ENCODE measurements at regions not wholly inside any gene's neighbourhood (a gene's known extent, or its start where the extent isn't known, plus 50 kb on each side); places are given as distances from the start of the nearest gene placed in this dataset.

DNA sequence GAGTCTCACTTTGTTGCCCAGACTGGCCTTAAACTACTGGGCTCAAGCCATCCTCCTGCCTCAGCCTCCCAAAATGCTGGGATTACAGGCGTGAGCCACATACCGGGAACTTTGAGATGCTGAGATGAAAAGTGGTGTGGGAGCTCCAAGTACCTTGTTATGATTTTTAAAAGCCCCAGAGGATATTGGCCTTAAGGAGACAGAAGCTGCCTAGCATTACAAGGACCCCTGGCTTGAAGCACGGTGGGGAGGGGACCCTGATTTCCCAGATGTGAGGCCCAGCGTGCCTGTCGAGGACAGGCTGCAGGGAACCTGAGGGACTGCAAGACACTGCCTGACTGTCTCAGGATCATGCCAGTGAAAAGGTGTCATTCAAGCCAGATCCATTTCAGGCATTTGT lies 75.3 kb upstream of the TIAM2 start:
- no peak overlapping the region for H3K4me3 ChIP-seq
- no peak overlapping the region for H3K27ac ChIP-seq
- no peak for DNase-seq (ENCODE audit: low spot score in 2 of 2)
- no peaks in the 10 kb centered on the region for H3K36me3 ChIP-seq
- H3K9me3 ChIP-seq: no peaks in the 10 kb centered on the region
- TF ChIP-seq POLR2A (IDR thresholded peaks at IDR 0.05): no peak
- TF ChIP-seq, protein P1, sequence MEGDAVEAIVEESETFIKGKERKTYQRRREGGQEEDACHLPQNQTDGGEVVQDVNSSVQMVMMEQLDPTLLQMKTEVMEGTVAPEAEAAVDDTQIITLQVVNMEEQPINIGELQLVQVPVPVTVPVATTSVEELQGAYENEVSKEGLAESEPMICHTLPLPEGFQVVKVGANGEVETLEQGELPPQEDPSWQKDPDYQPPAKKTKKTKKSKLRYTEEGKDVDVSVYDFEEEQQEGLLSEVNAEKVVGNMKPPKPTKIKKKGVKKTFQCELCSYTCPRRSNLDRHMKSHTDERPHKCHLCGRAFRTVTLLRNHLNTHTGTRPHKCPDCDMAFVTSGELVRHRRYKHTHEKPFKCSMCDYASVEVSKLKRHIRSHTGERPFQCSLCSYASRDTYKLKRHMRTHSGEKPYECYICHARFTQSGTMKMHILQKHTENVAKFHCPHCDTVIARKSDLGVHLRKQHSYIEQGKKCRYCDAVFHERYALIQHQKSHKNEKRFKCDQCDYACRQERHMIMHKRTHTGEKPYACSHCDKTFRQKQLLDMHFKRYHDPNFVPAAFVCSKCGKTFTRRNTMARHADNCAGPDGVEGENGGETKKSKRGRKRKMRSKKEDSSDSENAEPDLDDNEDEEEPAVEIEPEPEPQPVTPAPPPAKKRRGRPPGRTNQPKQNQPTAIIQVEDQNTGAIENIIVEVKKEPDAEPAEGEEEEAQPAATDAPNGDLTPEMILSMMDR (IDR thresholded peaks at IDR 0.05): no peak
- TF ChIP-seq POLR2AphosphoS5 (IDR thresholded peaks at IDR 0.05): no peak
- intact Hi-C loops (cut with DNase I; ENCODE audit: low total_unique reads): loop anchor here (5.0 kb wide), 1 partner anchor 1652 kb away; no protein-coding TSS in a partner anchor
- H3K4me1 ChIP-seq: no peaks in the 10 kb centered on the region
- H3K27me3 ChIP-seq: no peaks in the 10 kb centered on the region

DNA sequence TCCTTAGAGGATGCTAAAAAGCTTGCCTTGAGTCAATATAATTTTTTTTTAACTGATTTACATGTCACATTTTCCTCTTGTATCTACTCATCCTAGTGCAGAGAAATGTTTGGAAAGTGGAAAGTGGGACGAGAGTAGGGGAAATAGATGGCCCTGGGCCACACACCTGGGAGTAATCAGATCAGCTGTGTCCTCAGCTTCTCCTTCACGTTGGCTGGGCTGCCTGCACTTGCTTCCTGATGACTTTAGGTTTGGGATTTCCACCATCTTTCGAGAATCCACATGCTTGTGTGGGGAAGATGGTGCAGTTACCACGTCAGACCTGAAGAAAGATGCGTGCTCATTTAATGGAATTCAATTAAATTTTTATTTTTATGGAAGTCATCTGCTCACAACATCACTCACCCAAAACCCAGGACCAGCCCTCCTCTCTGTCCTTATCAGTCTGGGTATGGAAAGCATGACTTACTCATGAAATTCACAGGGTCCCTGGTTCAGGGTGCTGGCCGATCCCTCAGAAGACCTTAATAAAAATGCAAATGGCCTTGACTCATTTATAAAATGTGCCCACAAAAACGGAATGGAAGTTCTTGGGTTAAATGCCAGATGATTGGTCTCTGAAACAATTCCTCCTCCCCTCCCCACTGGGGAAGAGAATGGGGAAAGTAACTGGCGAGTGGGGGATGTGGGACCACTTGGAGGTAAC lies 74.5 kb upstream of the TIAM2 start:
- intact Hi-C loops (cut with DNase I; ENCODE audit: low total_unique reads): no loop called here
- H3K27ac ChIP-seq: no peak overlapping the region
- no peak for DNase-seq (ENCODE audit: low spot score in 2 of 2)
- TF ChIP-seq, protein P1 (IDR thresholded peaks at IDR 0.05): no peak
- TF ChIP-seq POLR2AphosphoS5 (IDR thresholded peaks at IDR 0.05) (no peak), POLR2A (IDR thresholded peaks at IDR 0.05) (no peak)
- H3K36me3 ChIP-seq: no peaks in the 10 kb centered on the region
- H3K4me1 ChIP-seq: no peaks in the 10 kb centered on the region
- H3K9me3 ChIP-seq: no peaks in the 10 kb centered on the region
- no peak overlapping the region for H3K4me3 ChIP-seq
- no peaks in the 10 kb centered on the region for H3K27me3 ChIP-seq

DNA sequence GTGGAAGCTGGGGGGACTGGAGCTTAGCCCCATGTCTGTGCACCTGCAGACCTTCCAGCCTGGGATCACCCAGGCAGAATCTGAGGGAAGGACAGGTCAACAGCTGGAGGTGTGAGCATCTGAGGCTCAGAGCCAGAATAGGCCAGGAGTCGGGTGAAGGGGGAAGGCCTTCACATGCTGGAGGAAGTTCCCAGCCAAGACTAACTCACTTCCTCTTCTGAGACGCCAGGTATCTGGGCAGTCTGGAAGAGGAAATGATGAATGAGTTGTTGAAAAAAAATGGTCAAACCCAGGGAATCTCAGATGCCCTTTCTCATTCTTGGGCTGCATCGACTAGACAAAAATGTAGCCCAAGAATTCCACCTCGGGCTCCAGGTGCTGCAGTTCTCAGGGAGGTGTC lies 73.6 kb upstream of the TIAM2 start:
- intact Hi-C loops (cut with DNase I; ENCODE audit: low total_unique reads): no loop called here
- TF ChIP-seq, protein P1 (IDR thresholded peaks at IDR 0.05): no peak
- TF ChIP-seq POLR2A (IDR thresholded peaks at IDR 0.05) (no peak), POLR2AphosphoS5 (IDR thresholded peaks at IDR 0.05) (no peak)
- DNase-seq (ENCODE audit: low spot score in 2 of 2): no peak
- Histone ChIP-seq H3K9me3 (no peaks in the 10 kb centered on the region), H3K4me1 (no peaks in the 10 kb centered on the region), H3K27ac (no peak overlapping the region), H3K36me3 (no peaks in the 10 kb centered on the region), H3K4me3 (no peak overlapping the region), H3K27me3 (no peaks in the 10 kb centered on the region)

DNA sequence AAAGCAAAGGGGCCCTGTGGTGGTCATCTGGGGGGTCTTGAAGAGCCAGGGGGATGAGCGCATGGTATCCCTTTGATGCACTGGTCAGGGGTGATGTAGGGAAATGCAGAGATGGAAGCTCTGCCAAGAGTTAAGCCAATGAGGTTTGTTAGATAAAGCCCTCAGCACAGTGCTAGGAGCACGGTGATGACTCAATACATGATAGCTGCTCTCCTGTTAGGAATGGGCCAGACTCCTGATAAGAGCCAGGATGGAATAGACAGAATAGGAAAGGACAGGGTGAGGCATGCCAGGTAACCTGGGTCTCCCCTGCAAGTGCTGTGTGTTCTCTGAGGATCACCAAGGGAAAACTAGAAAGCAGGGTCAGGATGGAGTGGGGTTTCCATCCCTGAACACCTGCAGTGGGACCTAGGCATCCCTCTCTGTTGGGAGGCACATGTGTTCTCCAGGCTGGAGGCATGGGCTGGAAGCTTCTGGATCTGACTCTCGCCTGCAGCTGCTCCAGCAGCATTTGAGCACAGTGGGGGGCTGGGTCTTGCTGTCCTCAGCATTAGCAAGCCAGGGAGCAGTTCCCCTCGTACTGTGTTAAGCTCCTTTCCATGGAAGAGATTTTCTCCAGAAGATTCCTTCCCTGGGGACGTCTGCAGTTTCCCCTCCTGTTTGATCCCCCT lies 71.8 kb upstream of the TIAM2 start:
- no peaks in the 10 kb centered on the region for H3K36me3 ChIP-seq
- no peak for TF ChIP-seq POLR2A (IDR thresholded peaks at IDR 0.05)
- no peak for TF ChIP-seq POLR2AphosphoS5 (IDR thresholded peaks at IDR 0.05)
- TF ChIP-seq, protein P1 (IDR thresholded peaks at IDR 0.05): no peak
- intact Hi-C loops (cut with DNase I; ENCODE audit: low total_unique reads): no loop called here
- H3K27ac ChIP-seq: no peak overlapping the region
- no peaks in the 10 kb centered on the region for H3K4me1 ChIP-seq
- DNase-seq (ENCODE audit: low spot score in 2 of 2): no peak
- no peaks in the 10 kb centered on the region for H3K27me3 ChIP-seq
- H3K9me3 ChIP-seq: no peaks in the 10 kb centered on the region
- H3K4me3 ChIP-seq: no peak overlapping the region

DNA sequence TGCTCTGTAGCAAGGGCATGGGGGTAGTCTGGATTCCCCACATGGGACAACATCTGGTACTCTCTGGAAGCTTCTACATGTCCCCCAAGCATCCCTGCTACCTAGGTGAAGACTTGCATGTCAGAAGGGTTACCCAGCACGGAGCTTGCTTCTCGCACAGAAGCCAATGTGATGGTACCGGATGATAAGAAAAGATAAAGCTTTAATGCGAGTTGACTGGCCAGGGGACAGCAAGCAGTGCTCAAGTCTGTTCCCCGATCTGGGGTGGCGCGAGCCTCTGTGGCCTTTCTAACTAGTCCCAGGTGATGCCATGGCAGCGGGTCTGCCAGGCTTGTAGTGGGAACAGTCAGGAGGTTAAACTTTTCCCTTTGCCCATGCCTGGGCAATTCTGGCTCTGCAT lies 70.0 kb upstream of the TIAM2 start:
- intact Hi-C loops (cut with DNase I; ENCODE audit: low total_unique reads): no loop called here
- H3K4me1 ChIP-seq: no peaks in the 10 kb centered on the region
- H3K4me3 ChIP-seq: no peak overlapping the region
- no peaks in the 10 kb centered on the region for H3K36me3 ChIP-seq
- H3K27me3 ChIP-seq: no peaks in the 10 kb centered on the region
- DNase-seq (ENCODE audit: low spot score in 2 of 2): no peak
- no peak for TF ChIP-seq POLR2AphosphoS5 (IDR thresholded peaks at IDR 0.05)
- no peak for TF ChIP-seq POLR2A (IDR thresholded peaks at IDR 0.05)
- TF ChIP-seq, protein P1 (IDR thresholded peaks at IDR 0.05): no peak
- H3K27ac ChIP-seq: no peak overlapping the region
- no peaks in the 10 kb centered on the region for H3K9me3 ChIP-seq

Measured in breast epithelium (tissue), 4 donors.